ENCODE measurements at regions not wholly inside any gene's neighbourhood (a gene's known extent, or its start where the extent isn't known, plus 50 kb on each side); places are given as distances from the start of the nearest gene placed in this dataset.

GRCh38 chr3:88478460-88478859, 328.7 kb downstream of the C3orf38 start:
- POLR2A ChIA-PET (ENCODE audit: unreplicated experiment) = no interaction called here
- Histone ChIP-seq H3K9ac (ENCODE audit: low read depth, low read length) (no peak overlapping the region), H3K4me1 (ENCODE audit: control insufficient read depth, insufficient read depth, low read length) (no peaks in the 10 kb centered on the region), H2BK15ac (ENCODE audit: low read depth, low read length) (no peak overlapping the region), H2AK9ac (replicated peaks; ENCODE audit: low read depth, low read length, poor library complexity) (no peak overlapping the region), H3K4ac (ENCODE audit: low read depth, low read length) (no peak overlapping the region), H3K4me3 (ENCODE audit: insufficient read depth, low read depth, low read length) (no peak overlapping the region), H3K36me3 (ENCODE audit: control insufficient read depth, insufficient read depth, low read length) (no peaks in the 10 kb centered on the region), H3K9me1 (ENCODE audit: insufficient read depth, low read length) (no peaks in the 10 kb centered on the region), H2BK20ac (ENCODE audit: low read depth, low read length) (no peak overlapping the region), H2AK5ac (ENCODE audit: low read depth, low read length) (no peak overlapping the region), H3K14ac (replicated peaks; ENCODE audit: low read depth, low read length) (no peak overlapping the region), H2BK5ac (ENCODE audit: low read depth, low read length, poor library complexity, severe bottlenecking) (no peak overlapping the region), H4K20me1 (ENCODE audit: insufficient read depth, low read length) (no peaks in the 10 kb centered on the region), H3K56ac (ENCODE audit: extremely low read depth, insufficient read depth, low read length) (no peak overlapping the region), H3K27me3 (ENCODE audit: control insufficient read depth, insufficient read depth, low read length) (no peaks in the 10 kb centered on the region), H3K18ac (ENCODE audit: low read depth, low read length) (no peak overlapping the region), H3K79me1 (ENCODE audit: low read depth in 1 of 2, low read length in 2 of 2) (no peaks in the 10 kb centered on the region), H4K5ac (ENCODE audit: low read depth, low read length) (no peak overlapping the region), H3K23ac (ENCODE audit: low read depth, low read length) (no peak overlapping the region), H3K27ac (ENCODE audit: insufficient read depth, low read length) (no peak overlapping the region), H4K8ac (ENCODE audit: low read depth in 2 of 2, low read length in 2 of 2) (no peak overlapping the region), H4K91ac (ENCODE audit: insufficient read depth, low read depth, low read length) (no peak overlapping the region), H3K9me3 (ENCODE audit: control insufficient read depth, insufficient read depth, low read length) (no peaks in the 10 kb centered on the region), H3K4me2 (ENCODE audit: low read depth, low read length) (no peak overlapping the region), H2BK120ac (ENCODE audit: low read depth, low read length) (no peak overlapping the region), H2AFZ (replicated peaks; ENCODE audit: low read length, poor library complexity) (no peak overlapping the region)
- BruUV-seq (replicated peaks) = no TSS peak
- dilution Hi-C loops (cut with HindIII; ENCODE audit: low sequenced_read_pairs, unreplicated experiment) (no loop called here), in situ Hi-C loops (cut with MboI; ENCODE audit: low sequenced_read_pairs) (no loop called here), intact Hi-C loops (cut with micrococcal nuclease) (no loop called here)
- no peak for TF ChIP-seq RFX5 (IDR thresholded peaks at IDR 0.05; ENCODE audit: low read depth, low read length)
- no peak for TF ChIP-seq MAFK (IDR thresholded peaks at IDR 0.05; ENCODE audit: low read depth, low read length)
- no peak for TF ChIP-seq POLR2A (IDR thresholded peaks at IDR 0.05; ENCODE audit: low read depth, low read length)
- TF ChIP-seq SMC3 (IDR thresholded peaks at IDR 0.05; ENCODE audit: low read depth, low read length) = no peak
- no peak for TF ChIP-seq MAZ (IDR thresholded peaks at IDR 0.05; ENCODE audit: borderline replicate concordance, low read depth, low read length)
- TF ChIP-seq RCOR1 (IDR thresholded peaks at IDR 0.05; ENCODE audit: insufficient replicate concordance, low read length) = no peak
- TF ChIP-seq, protein P1, sequence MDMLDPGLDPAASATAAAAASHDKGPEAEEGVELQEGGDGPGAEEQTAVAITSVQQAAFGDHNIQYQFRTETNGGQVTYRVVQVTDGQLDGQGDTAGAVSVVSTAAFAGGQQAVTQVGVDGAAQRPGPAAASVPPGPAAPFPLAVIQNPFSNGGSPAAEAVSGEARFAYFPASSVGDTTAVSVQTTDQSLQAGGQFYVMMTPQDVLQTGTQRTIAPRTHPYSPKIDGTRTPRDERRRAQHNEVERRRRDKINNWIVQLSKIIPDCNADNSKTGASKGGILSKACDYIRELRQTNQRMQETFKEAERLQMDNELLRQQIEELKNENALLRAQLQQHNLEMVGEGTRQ (IDR thresholded peaks at IDR 0.05; ENCODE audit: low read depth, low read length) = no peak
- no peak for TF ChIP-seq CEBPB (IDR thresholded peaks at IDR 0.05; ENCODE audit: low read depth, low read length)
- TF ChIP-seq FOS (IDR thresholded peaks at IDR 0.05; ENCODE audit: low read depth, low read length) = no peak
- WGBS, 2 experiments (ENCODE audit: extremely low coverage in 2 of 2, insufficient read length in 1 of 2) = no CpG with 5 or more reads among the region's 1 CpG
- CTCF ChIA-PET = no interaction called here
- ATAC-seq (ENCODE audit: low read depth) (no peak), DNase-seq (no peak)

Measured in IMR-90 (cell line).